HT1080 (cell line): ENCODE measurements at regions not wholly inside any gene's neighbourhood (a gene's known extent, or its start where the extent isn't known, plus 50 kb on each side); places are given as distances from the start of the nearest gene placed in this dataset.
A peak's percentile ranks its signal among the peaks of the same experiment; 100 is the strongest.

Experiments used
- DNase-seq: peaks from one replicate; pipeline ENCODE4 v3.0.0-alpha.2; 2015; ENCODE audit warnings: low read depth

GRCh38 chr16:86137359-86137758 is 238.4 kb downstream of the IRF8 start:
- DNase-seq: no peak

- DNase-seq: no peak
These were observed 239.4 kb downstream of the IRF8 start for GRCh38 chr16:86138121-86139085.

GRCh38 chr16:86142801-86143236 is 243.9 kb downstream of the IRF8 start:
- DNase-seq: peak; percentile 8

- DNase-seq: no peak
These were observed 244.7 kb downstream of the IRF8 start for GRCh38 chr16:86143666-86144065.

- DNase-seq: no peak
These were observed 246.7 kb downstream of the IRF8 start for GRCh38 chr16:86145669-86146068.

GRCh38 chr16:86150641-86151238 is 251.8 kb downstream of the IRF8 start:
- DNase-seq: no peak

- no peak for DNase-seq
These were observed 252.4 kb downstream of the IRF8 start for GRCh38 chr16:86151239-86151851.

- DNase-seq: no peak
These were observed 257.2 kb downstream of the IRF8 start for GRCh38 chr16:86156155-86156554.

- no peak for DNase-seq
These were observed 258.8 kb downstream of the IRF8 start for GRCh38 chr16:86157616-86158247.

GRCh38 chr16:86158688-86159360 is 259.9 kb downstream of the IRF8 start:
- DNase-seq: peak; percentile 30

GRCh38 chr16:86165479-86165878 is 266.5 kb downstream of the IRF8 start:
- no peak for DNase-seq

GRCh38 chr16:86166414-86166813 is 267.5 kb downstream of the IRF8 start:
- DNase-seq: no peak

GRCh38 chr16:86167061-86167460 is 268.1 kb downstream of the IRF8 start:
- DNase-seq: no peak

GRCh38 chr16:86170720-86171119 is 271.8 kb downstream of the IRF8 start:
- no peak for DNase-seq

- DNase-seq: peak; percentile 7
These were observed 272.4 kb downstream of the IRF8 start for GRCh38 chr16:86171329-86171728.

- DNase-seq: no peak
These were observed 276.9 kb downstream of the IRF8 start for GRCh38 chr16:86175816-86176215.

GRCh38 chr16:86176462-86176861 is 277.5 kb downstream of the IRF8 start:
- no peak for DNase-seq

GRCh38 chr16:86180244-86180643 is 281.3 kb downstream of the IRF8 start:
- no peak for DNase-seq

GRCh38 chr16:86180780-86181179 is 281.8 kb downstream of the IRF8 start:
- no peak for DNase-seq

- no peak for DNase-seq
These were observed 282.6 kb downstream of the IRF8 start for GRCh38 chr16:86181526-86181925.

- no peak for DNase-seq
These were observed 285.2 kb downstream of the IRF8 start for GRCh38 chr16:86184185-86184584.
